Head of caudate nucleus (tissue), 42 donors: ENCODE measurements at regions not wholly inside any gene's neighbourhood (a gene's known extent, or its start where the extent isn't known, plus 50 kb on each side); places are given as distances from the start of the nearest gene placed in this dataset.
A peak's percentile ranks its signal among the peaks of the same experiment; 100 is the strongest.
"Not testable (repeated sequence)": the region's sequence is repeated elsewhere in the genome, so short reads cannot be mapped to it uniquely, and the experiment has no call there.

Experiments used
- DNase-seq, 42 donors: peaks; one replicate each; pipeline versions ENCODE4 v3.0.0 to v3.0.0-alpha.2; 2020 to 2021; ENCODE audit warnings: mixed read lengths in 7 of 42
- intact Hi-C: fragments of 100-400 bp; cut with DNase I; formaldehyde crosslinking; loops from one replicate; pipeline ENCODE4 v1.15.0; 2022

- intact Hi-C loops: no loop called here
- DNase-seq: peak in 1 of 42 donors; percentile 10
Observed at GRCh38 chr15:79164465-79164864, 73.9 kb upstream of the RASGRF1 start.

- DNase-seq: no peak
- intact Hi-C loops: no loop called here
Observed at GRCh38 chr15:79164043-79164442, 73.5 kb upstream of the RASGRF1 start.

DNA sequence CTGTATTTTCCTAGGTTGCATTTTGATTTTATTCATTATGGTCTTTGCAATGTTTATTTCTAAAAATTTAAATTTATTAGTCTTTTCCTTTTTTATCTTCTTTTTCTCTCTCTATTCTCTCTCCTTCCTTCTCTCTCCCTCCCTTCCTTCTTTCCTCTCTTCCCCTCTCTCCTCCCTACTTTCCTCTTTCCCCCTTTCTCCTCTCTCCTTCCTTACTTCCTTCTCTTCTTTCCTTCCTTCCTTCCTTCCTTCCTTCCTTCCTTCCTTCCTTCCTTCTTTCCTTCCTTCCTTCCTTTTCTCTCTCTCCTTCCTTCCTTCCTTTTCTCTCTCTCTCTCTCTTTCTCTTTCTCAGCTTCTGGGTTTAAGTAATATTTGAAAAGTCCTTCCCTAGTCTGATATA, 72.8 kb upstream of the RASGRF1 start:
- DNase-seq: no peak
- intact Hi-C loops: no loop called here

- intact Hi-C loops: no loop called here
- no peak for DNase-seq
Observed at GRCh38 chr15:79161837-79162508, 71.4 kb upstream of the RASGRF1 start.

GRCh38 chr15:79160211-79160610, 69.6 kb upstream of the RASGRF1 start:
- intact Hi-C loops: no loop called here

DNA sequence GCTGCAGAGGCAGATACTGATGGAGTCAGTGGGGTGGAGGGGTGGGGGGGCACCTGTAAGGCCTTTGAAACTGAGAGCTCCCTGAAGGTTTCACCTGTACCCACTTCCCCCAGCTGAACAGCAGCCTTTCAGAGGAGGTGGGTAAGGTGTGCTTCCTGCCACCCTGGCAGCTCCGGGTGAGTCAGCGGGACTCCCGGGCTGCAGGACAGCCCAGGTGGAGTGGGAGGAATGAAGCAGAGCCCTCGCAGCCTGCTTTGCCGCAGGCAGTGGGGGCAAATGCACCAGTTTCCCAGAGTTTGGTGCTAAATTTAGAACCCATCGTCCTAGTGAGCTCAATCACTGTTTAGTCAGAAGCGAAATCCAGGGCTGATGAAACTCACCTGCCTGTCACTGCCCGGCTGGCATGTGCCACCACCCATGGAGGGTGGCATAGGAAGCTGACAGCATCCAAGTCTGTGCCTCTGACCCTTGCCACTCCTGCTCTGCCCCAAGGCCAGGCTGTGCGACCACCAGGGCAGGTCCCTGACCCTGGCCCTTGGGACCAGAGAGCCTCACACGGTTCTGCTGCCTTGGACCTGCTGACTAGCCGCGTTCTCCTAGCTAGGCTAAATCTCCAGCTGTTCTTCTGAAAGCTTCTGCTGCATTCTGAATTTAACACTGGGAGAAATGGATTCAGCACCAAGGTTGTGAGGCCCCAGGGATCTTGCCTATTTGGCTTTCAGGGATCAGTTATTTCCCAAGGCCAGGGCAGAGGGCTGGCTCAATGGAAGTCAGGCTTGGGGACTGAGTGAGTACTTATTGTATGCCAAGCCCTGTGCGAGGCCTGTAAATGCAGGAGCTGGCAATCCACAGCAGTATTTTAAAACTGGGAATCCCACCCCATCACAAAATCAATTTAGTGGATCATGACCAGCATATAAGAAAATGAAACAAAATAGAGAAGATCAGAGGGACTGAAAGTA, 67.3 kb upstream of the RASGRF1 start:
- peak; percentile 18 to 89 (median 68) for DNase-seq
- intact Hi-C loops: no loop called here

More at GRCh38 chr15:79160211-79160610, 69.6 kb upstream of the RASGRF1 start:
- no peak for DNase-seq

- no peak for DNase-seq
- intact Hi-C loops: no loop called here
Observed at GRCh38 chr15:79156704-79157375, 66.3 kb upstream of the RASGRF1 start.

- peak in 5 of 42 donors; percentile 12 to 48 (median 30) for DNase-seq
- intact Hi-C loops: no loop called here
Observed at GRCh38 chr15:79154483-79155135, 64.0 kb upstream of the RASGRF1 start.

DNA sequence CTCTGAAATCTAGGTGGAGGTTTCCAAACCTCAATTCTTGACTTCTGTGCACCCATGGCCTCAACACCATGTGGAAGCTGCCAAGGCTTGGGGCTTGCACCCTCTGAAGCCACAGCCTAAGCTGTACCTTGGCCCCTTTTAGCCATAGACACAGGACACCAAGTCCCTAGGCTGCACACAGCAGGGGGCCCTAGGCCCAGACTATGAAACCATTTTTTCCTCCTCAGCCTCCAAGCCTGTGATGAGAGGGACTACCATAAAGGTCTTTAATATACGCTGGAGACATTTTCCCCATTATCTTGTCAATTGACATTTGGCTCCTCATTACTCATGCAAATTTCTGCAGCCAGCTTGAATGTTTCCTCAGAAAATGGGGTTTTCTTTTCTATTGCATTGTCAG, 53.7 kb upstream of the RASGRF1 start:
- not testable (repeated sequence) for DNase-seq

DNA sequence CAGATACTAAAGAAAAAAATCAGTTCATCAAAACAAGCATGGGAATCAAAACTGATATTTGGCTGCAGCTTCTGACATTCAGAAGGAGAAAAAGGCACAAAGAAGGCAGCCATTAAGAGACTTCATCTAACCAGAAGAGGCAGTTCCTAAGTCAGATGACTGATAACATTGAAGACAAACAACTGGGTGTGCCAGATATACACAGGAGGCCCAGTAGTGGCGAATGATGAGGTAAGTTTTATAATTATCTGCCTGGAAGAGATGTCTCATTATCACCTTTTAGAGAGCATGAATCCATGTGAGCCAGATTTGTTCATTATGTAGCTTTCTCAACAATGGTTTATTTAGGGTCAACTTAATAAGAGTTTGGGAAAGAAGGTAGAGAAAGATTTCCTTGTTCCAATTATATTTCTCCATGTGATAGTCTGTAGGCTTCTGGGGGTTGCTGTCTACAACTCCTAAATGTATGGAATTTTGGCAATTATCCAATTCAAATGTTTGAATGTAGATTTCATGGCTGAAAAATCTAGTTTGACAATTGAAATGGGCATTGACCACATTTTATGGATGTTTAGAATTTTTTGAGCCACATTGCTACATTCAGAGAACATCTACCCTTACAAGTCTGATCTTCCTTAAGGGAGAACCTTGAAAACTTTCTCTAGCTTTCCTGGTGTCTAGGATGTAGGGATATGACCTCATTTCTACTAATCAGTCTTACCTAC, 50.4 kb upstream of the RASGRF1 start:
- DNase-seq: no peak
- intact Hi-C loops: no loop called here

More for the DNA sequence above, 53.7 kb upstream of the RASGRF1 start:
- intact Hi-C loops: not testable (repeated sequence)
